GM10248 (cell line): ENCODE measurements at regions not wholly inside any gene's neighbourhood (a gene's known extent, or its start where the extent isn't known, plus 50 kb on each side); places are given as distances from the start of the nearest gene placed in this dataset.

Experiments
- CTCF ChIA-PET: fragments of 300-600 bp; sonication (Branson Sonifier 250); formaldehyde crosslinking; extraction: SDS; loops from one replicate; lab custom pipeline; 2021; ENCODE audit warnings: antibody characterized with exemption; lab: Yijun Ruan, JAX
- POLR2A ChIA-PET: fragments of 350-650 bp; sonication (Branson Sonifier 250); formaldehyde crosslinking; extraction: SDS; loops from one replicate; lab custom pipeline; 2020; ENCODE audit warnings: antibody characterized with exemption; lab: Yijun Ruan, JAX
- DNase-seq: peaks from one replicate; pipeline ENCODE4 v3.0.0; 2012; ENCODE audit errors: extremely low spot score
- CTCF ChIP-seq: IDR thresholded peaks from 2 replicates; pipeline ENCODE4 v1.5.1; 2012; ENCODE audit warnings: mild to moderate bottlenecking, low read depth; ENCODE audit errors: extremely low read depth, missing control alignments, control extremely low read depth

- ChIA-PET CTCF (no interaction called here), POLR2A (no interaction called here)
- no peak for DNase-seq
- TF ChIP-seq CTCF = no peak
Measured at GRCh38 chr5:40315126-40315525, 364.6 kb upstream of the PTGER4 start.

- TF ChIP-seq CTCF = no peak
- ChIA-PET CTCF (no interaction called here), POLR2A (no interaction called here)
- no peak for DNase-seq
Measured at GRCh38 chr5:40314275-40314674, 365.4 kb upstream of the PTGER4 start.

GRCh38 chr5:40312205-40312604 is 367.5 kb upstream of the PTGER4 start:
- DNase-seq = no peak
- CTCF ChIA-PET = interaction anchor here (1.3 to 1.5 kb wide), 3 partner anchors 9 to 34 kb away, joined by 3 to 5 read pairs (median 3); no protein-coding TSS in a partner anchor
- no peak for TF ChIP-seq CTCF
- POLR2A ChIA-PET = no interaction called here

DNA sequence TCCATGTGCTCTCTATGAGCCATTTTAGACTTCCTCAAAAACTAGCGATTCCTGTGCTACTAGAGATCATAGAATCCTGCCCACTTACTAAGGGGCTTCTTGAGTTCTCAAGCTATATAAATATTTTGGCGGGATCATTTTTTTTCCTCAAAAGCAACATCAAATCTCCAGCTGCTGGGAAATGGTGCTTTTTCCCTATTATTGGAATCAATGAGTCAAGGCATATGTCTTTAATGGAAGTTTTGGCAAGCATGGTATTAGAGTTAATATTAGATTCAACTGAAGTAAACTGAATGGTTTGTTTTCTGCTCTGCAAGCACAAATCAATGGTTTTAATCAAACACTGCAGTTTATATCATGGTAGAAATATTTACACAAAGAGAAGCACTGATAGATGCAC is 369.9 kb upstream of the PTGER4 start:
- POLR2A ChIA-PET = no interaction called here
- DNase-seq = no peak
- CTCF ChIA-PET = interaction anchor here (1.3 kb wide), 1 partner anchor 9 kb away, joined by 4 read pairs; no protein-coding TSS in a partner anchor
- TF ChIP-seq CTCF = no peak

GRCh38 chr5:40308867-40309266 is 370.8 kb upstream of the PTGER4 start:
- no peak for DNase-seq
- TF ChIP-seq CTCF = no peak
- CTCF ChIA-PET = interaction anchor here (1.3 kb wide), 1 partner anchor 8 kb away, joined by 4 read pairs; no protein-coding TSS in a partner anchor
- POLR2A ChIA-PET = no interaction called here

- ChIA-PET CTCF (no interaction called here), POLR2A (no interaction called here)
- no peak for DNase-seq
- no peak for TF ChIP-seq CTCF
Measured at GRCh38 chr5:40307920-40308319, 371.8 kb upstream of the PTGER4 start.
